ENCODE measurements at regions not wholly inside any gene's neighbourhood (a gene's known extent, or its start where the extent isn't known, plus 50 kb on each side); places are given as distances from the start of the nearest gene placed in this dataset.

- no peak for FAIRE-seq
- DNase-seq (ENCODE audit: insufficient read length, low spot score) = no peak
- TF ChIP-seq SPI1 (IDR thresholded peaks at IDR 0.05; ENCODE audit: low read depth, low read length) = no peak
- no peak for TF ChIP-seq TAF1 (IDR thresholded peaks at IDR 0.05; ENCODE audit: low read depth, low read length)
- TF ChIP-seq PAX5 (IDR thresholded peaks at IDR 0.05; ENCODE audit: insufficient read depth, low read length, severe bottlenecking) = no peak
- no peak for TF ChIP-seq POLR2AphosphoS5 (IDR thresholded peaks at IDR 0.05; ENCODE audit: low read depth, low read length)
- no peak for TF ChIP-seq POU2F2 (IDR thresholded peaks at IDR 0.05; ENCODE audit: low read depth, low read length)
- no peak for TF ChIP-seq POLR2A (IDR thresholded peaks at IDR 0.05; ENCODE audit: low read depth, low read length)
Measured at GRCh38 chr2:153347818-153348495, 130.6 kb downstream of the RPRM start.

- TF ChIP-seq TAF1 (IDR thresholded peaks at IDR 0.05; ENCODE audit: low read depth, low read length) = no peak
- no peak for TF ChIP-seq SPI1 (IDR thresholded peaks at IDR 0.05; ENCODE audit: low read depth, low read length)
- TF ChIP-seq POLR2A (IDR thresholded peaks at IDR 0.05; ENCODE audit: low read depth, low read length) = no peak
- no peak for TF ChIP-seq POU2F2 (IDR thresholded peaks at IDR 0.05; ENCODE audit: low read depth, low read length)
- no peak for TF ChIP-seq POLR2AphosphoS5 (IDR thresholded peaks at IDR 0.05; ENCODE audit: low read depth, low read length)
- no peak for TF ChIP-seq PAX5 (IDR thresholded peaks at IDR 0.05; ENCODE audit: insufficient read depth, low read length, severe bottlenecking)
- FAIRE-seq (no peak), DNase-seq (ENCODE audit: insufficient read length, low spot score) (no peak)
Measured at GRCh38 chr2:153320879-153321278, 157.7 kb downstream of the RPRM start.

GRCh38 chr2:153311432-153311831, 167.1 kb downstream of the RPRM start:
- no peak for TF ChIP-seq POLR2AphosphoS5 (IDR thresholded peaks at IDR 0.05; ENCODE audit: low read depth, low read length)
- TF ChIP-seq TAF1 (IDR thresholded peaks at IDR 0.05; ENCODE audit: low read depth, low read length) = no peak
- no peak for TF ChIP-seq POLR2A (IDR thresholded peaks at IDR 0.05; ENCODE audit: low read depth, low read length)
- no peak for TF ChIP-seq PAX5 (IDR thresholded peaks at IDR 0.05; ENCODE audit: insufficient read depth, low read length, severe bottlenecking)
- no peak for TF ChIP-seq POU2F2 (IDR thresholded peaks at IDR 0.05; ENCODE audit: low read depth, low read length)
- TF ChIP-seq SPI1 (IDR thresholded peaks at IDR 0.05; ENCODE audit: low read depth, low read length) = no peak
- no peak for DNase-seq (ENCODE audit: insufficient read length, low spot score)
- FAIRE-seq = no peak

- TF ChIP-seq POLR2AphosphoS5 (IDR thresholded peaks at IDR 0.05; ENCODE audit: low read depth, low read length) (no peak), POU2F2 (IDR thresholded peaks at IDR 0.05; ENCODE audit: low read depth, low read length) (no peak), SPI1 (IDR thresholded peaks at IDR 0.05; ENCODE audit: low read depth, low read length) (no peak), PAX5 (IDR thresholded peaks at IDR 0.05; ENCODE audit: insufficient read depth, low read length, severe bottlenecking) (no peak), TAF1 (IDR thresholded peaks at IDR 0.05; ENCODE audit: low read depth, low read length) (no peak), POLR2A (IDR thresholded peaks at IDR 0.05; ENCODE audit: low read depth, low read length) (no peak)
Measured at GRCh38 chr2:153308466-153308865, 170.1 kb downstream of the RPRM start.

GRCh38 chr2:153307223-153307622, 171.3 kb downstream of the RPRM start:
- DNase-seq (ENCODE audit: insufficient read length, low spot score) = no peak
- FAIRE-seq = no peak

More at GRCh38 chr2:153308466-153308865, 170.1 kb downstream of the RPRM start:
- FAIRE-seq = no peak
- no peak for DNase-seq (ENCODE audit: insufficient read length, low spot score)

GRCh38 chr2:153299809-153300208, 178.8 kb downstream of the RPRM start:
- DNase-seq (ENCODE audit: insufficient read length, low spot score) (no peak), FAIRE-seq (no peak)
- TF ChIP-seq PAX5 (IDR thresholded peaks at IDR 0.05; ENCODE audit: insufficient read depth, low read length, severe bottlenecking) (no peak), TAF1 (IDR thresholded peaks at IDR 0.05; ENCODE audit: low read depth, low read length) (no peak), POU2F2 (IDR thresholded peaks at IDR 0.05; ENCODE audit: low read depth, low read length) (no peak), SPI1 (IDR thresholded peaks at IDR 0.05; ENCODE audit: low read depth, low read length) (no peak), POLR2A (IDR thresholded peaks at IDR 0.05; ENCODE audit: low read depth, low read length) (no peak), POLR2AphosphoS5 (IDR thresholded peaks at IDR 0.05; ENCODE audit: low read depth, low read length) (no peak)

More at GRCh38 chr2:153307223-153307622, 171.3 kb downstream of the RPRM start:
- TF ChIP-seq TAF1 (IDR thresholded peaks at IDR 0.05; ENCODE audit: low read depth, low read length) (no peak), POU2F2 (IDR thresholded peaks at IDR 0.05; ENCODE audit: low read depth, low read length) (no peak), POLR2A (IDR thresholded peaks at IDR 0.05; ENCODE audit: low read depth, low read length) (no peak)

- FAIRE-seq (no peak), DNase-seq (ENCODE audit: insufficient read length, low spot score) (no peak)
- TF ChIP-seq SPI1 (IDR thresholded peaks at IDR 0.05; ENCODE audit: low read depth, low read length) (no peak), POLR2AphosphoS5 (IDR thresholded peaks at IDR 0.05; ENCODE audit: low read depth, low read length) (no peak), POU2F2 (IDR thresholded peaks at IDR 0.05; ENCODE audit: low read depth, low read length) (no peak), TAF1 (IDR thresholded peaks at IDR 0.05; ENCODE audit: low read depth, low read length) (no peak), PAX5 (IDR thresholded peaks at IDR 0.05; ENCODE audit: insufficient read depth, low read length, severe bottlenecking) (no peak), POLR2A (IDR thresholded peaks at IDR 0.05; ENCODE audit: low read depth, low read length) (no peak)
Measured at GRCh38 chr2:153299217-153299616, 179.3 kb downstream of the RPRM start.

GRCh38 chr2:153294199-153294786, 184.3 kb downstream of the RPRM start:
- FAIRE-seq = no peak

GRCh38 chr2:153291718-153292117, 186.8 kb downstream of the RPRM start:
- DNase-seq (ENCODE audit: insufficient read length, low spot score) (no peak), FAIRE-seq (no peak)
- TF ChIP-seq PAX5 (IDR thresholded peaks at IDR 0.05; ENCODE audit: insufficient read depth, low read length, severe bottlenecking) = no peak

More at GRCh38 chr2:153294199-153294786, 184.3 kb downstream of the RPRM start:
- no peak for DNase-seq (ENCODE audit: insufficient read length, low spot score)
- TF ChIP-seq PAX5 (IDR thresholded peaks at IDR 0.05; ENCODE audit: insufficient read depth, low read length, severe bottlenecking) = no peak
- no peak for TF ChIP-seq POLR2AphosphoS5 (IDR thresholded peaks at IDR 0.05; ENCODE audit: low read depth, low read length)
